HG02610 (cell line): ENCODE measurements at regions not wholly inside any gene's neighbourhood (a gene's known extent, or its start where the extent isn't known, plus 50 kb on each side); places are given as distances from the start of the nearest gene placed in this dataset.

Experiments used
- ATAC-seq: cut with Tn5 transposase; IDR thresholded peaks from one replicate; pipeline ENCODE4 v1.9.1; 2021; ENCODE audit warnings: mild to moderate bottlenecking, moderate library complexity; ENCODE audit not compliant: unreplicated experiment

- ATAC-seq = no peak
Measured at GRCh38 chr18:42137693-42138375, 182.8 kb downstream of the PIK3C3 start.

- ATAC-seq = no peak
Measured at GRCh38 chr18:42141439-42141838, 186.4 kb downstream of the PIK3C3 start.

GRCh38 chr18:42155024-42155423 is 200.0 kb downstream of the PIK3C3 start:
- no peak for ATAC-seq

GRCh38 chr18:42156281-42156680 is 201.2 kb downstream of the PIK3C3 start:
- ATAC-seq = no peak

- no peak for ATAC-seq
Measured at GRCh38 chr18:42157420-42157819, 202.4 kb downstream of the PIK3C3 start.

- no peak for ATAC-seq
Measured at GRCh38 chr18:42157878-42158277, 202.8 kb downstream of the PIK3C3 start.

GRCh38 chr18:42159146-42159545 is 204.1 kb downstream of the PIK3C3 start:
- no peak for ATAC-seq

- ATAC-seq = no peak
Measured at GRCh38 chr18:42163321-42163720, 208.3 kb downstream of the PIK3C3 start.

GRCh38 chr18:42164556-42164955 is 209.5 kb downstream of the PIK3C3 start:
- no peak for ATAC-seq

GRCh38 chr18:42165922-42166513 is 211.0 kb downstream of the PIK3C3 start:
- no peak for ATAC-seq

GRCh38 chr18:42168487-42168886 is 213.5 kb downstream of the PIK3C3 start:
- no peak for ATAC-seq

- no peak for ATAC-seq
Measured at GRCh38 chr18:42168907-42169306, 213.9 kb downstream of the PIK3C3 start.

GRCh38 chr18:42174909-42175308 is 219.9 kb downstream of the PIK3C3 start:
- ATAC-seq = no peak

- ATAC-seq = peak; percentile 56
Measured at GRCh38 chr18:42176599-42176998, 221.6 kb downstream of the PIK3C3 start.

- no peak for ATAC-seq
Measured at GRCh38 chr18:42177390-42177789, 222.4 kb downstream of the PIK3C3 start.

- no peak for ATAC-seq
Measured at GRCh38 chr18:42178376-42179080, 223.5 kb downstream of the PIK3C3 start.

GRCh38 chr18:42179542-42180121 is 224.6 kb downstream of the PIK3C3 start:
- ATAC-seq = no peak

- ATAC-seq = no peak
Measured at GRCh38 chr18:42181474-42181873, 226.4 kb downstream of the PIK3C3 start.

- no peak for ATAC-seq
Measured at GRCh38 chr18:42182728-42183700, 228.0 kb downstream of the PIK3C3 start.

GRCh38 chr18:42183746-42184145 is 228.7 kb downstream of the PIK3C3 start:
- ATAC-seq = no peak
